Left hindlimb (tissue), 1 donor: ENCODE measurements at regions not wholly inside any gene's neighbourhood (a gene's known extent, or its start where the extent isn't known, plus 50 kb on each side); places are given as distances from the start of the nearest gene placed in this dataset.
"Not testable (repeated sequence)": the region's sequence is repeated elsewhere in the genome, so short reads cannot be mapped to it uniquely, and the experiment has no call there.

Experiments used
- DNase-seq: peaks from one replicate; pipeline ENCODE4 v3.0.0-alpha.2; 2018

- no peak for DNase-seq
Observed at GRCh38 chr3:145094355-145094941, 1066.5 kb downstream of the PLOD2 start.

GRCh38 chr3:145111141-145111540 lies 1049.8 kb downstream of the PLOD2 start:
- not testable (repeated sequence) for DNase-seq

- DNase-seq: no peak
Observed at GRCh38 chr3:145116769-145117168, 1044.2 kb downstream of the PLOD2 start.

DNA sequence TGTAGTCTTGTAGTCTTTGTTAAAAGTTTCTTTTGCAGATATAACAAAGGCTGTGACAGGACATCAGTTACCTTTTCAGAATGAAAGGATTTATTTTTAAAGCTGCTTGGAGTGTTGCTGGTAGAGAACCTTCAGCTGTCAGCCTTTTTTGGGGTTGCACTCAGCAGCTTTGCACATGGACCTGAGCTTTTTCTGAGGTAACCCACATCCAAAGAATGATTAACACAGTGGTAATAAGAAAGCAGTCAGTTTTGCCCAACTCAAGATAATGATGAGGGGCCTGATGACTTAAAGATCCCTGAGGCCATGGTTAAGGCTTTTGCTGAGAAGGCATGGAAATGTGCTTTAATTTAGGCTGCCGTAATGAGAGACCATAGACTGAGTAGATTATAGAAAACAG lies 1042.7 kb downstream of the PLOD2 start:
- DNase-seq: no peak

- DNase-seq: no peak
Observed at GRCh38 chr3:145124900-145125678, 1035.9 kb downstream of the PLOD2 start.

- no peak for DNase-seq
Observed at GRCh38 chr3:145133281-145133680, 1027.7 kb downstream of the PLOD2 start.

GRCh38 chr3:145134738-145135137 lies 1026.2 kb downstream of the PLOD2 start:
- DNase-seq: no peak

GRCh38 chr3:145144361-145144760 lies 1016.6 kb downstream of the PLOD2 start:
- no peak for DNase-seq

DNA sequence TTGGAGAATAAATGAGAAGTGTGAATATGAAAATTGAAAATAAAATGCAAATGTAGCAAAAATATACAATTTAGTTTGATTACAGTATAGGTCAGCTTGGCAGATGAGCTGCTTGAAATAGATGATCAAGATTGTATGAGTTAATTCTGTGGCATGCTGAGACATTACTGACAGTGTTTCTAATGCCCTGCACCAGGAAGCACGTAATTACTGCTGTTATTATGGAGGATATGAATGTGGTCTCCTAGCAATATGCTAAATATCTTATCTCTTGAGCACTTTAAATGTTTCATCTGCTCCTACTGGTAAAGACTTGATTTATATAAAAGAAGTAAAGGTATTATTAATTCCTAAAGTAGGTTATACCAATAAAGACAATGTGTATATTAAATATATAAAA lies 1015.5 kb downstream of the PLOD2 start:
- no peak for DNase-seq

GRCh38 chr3:145159640-145160039 lies 1001.3 kb downstream of the PLOD2 start:
- DNase-seq: no peak

- DNase-seq: no peak
Observed at GRCh38 chr3:145170121-145170520, 990.9 kb downstream of the PLOD2 start.

DNA sequence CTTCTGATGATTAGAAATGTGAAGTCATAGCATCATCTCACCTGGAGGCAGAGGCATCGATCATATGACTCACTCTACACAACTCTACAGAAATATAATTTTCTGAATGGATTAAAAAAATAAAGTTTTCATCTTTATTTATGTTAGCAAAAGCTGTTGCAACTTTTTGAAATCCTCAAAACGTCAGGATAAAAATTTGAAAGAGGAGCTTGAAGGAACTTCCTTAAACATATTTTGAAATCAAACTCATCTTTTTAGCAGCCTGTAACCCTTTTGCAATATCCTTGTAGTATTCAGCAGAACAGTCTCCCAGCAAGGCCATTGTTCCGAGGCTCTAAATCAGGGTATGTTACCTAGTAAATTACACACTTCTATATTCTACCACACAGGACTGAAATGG lies 985.4 kb downstream of the PLOD2 start:
- DNase-seq: no peak

DNA sequence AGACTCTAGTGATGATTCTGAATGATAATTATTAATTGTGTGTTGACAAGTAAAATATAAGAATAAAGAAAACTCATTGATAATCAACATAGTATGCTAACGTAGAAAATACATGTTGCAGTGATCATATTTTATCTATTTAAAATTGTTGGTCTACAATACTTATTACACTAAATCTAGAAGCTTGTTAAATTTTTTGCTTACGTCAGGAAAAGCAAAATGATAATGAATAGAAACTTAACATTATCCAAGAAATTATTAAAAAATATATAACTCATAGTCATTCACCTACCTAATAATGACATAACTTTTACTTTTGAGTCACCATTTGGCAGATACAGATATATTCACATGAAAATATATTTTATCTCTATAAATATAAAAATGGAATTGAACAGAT lies 984.1 kb downstream of the PLOD2 start:
- no peak for DNase-seq

DNA sequence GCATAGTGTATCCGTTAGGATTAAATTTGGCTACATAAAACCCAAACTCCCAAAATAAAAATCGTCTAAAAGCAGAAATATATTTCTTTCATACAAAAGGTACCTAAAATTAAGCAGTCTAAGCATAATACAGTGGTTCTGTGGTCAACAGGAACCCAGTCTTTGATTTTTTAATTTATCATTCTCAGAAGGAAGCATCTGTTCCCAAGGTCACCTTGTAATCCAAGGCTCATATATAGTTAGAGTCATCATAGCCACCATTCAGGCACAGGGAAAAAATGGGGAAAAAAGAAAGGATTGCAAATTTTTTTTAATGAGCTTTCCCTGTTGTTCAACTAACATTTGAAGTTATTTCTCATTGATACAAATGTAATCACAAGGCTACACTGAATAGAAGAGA lies 983.2 kb downstream of the PLOD2 start:
- no peak for DNase-seq

DNA sequence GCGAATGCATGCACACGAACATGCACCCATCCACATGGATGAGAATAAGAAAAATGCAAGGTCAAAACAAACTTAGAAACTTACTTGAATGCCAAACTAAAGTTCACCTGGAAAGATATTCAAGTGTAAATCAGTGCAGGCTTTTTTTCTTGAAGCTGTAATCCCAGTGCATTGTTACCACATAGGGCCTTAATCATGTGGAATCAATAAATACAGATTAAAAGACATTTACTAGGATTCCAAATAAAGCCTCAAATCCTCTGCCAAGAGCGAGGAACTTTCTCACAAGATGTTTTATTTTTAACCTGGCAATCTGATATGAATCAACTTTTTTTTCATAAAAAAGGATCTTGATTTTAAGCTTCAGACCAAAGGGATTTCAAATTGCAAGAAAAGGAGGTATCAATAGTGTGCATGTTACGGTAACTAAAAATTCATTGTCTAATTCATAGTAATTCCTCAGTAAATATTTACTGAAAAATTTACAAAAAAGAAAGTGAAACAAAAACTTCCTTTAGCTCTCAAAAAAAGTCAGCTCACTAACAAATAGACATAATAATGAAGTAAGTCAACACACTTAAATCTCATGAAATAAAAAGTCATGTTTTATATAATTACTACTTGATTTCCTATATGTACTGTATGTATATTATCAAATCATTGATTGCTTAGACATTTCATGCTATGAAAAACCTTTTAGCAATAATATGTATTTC lies 978.6 kb downstream of the PLOD2 start:
- no peak for DNase-seq

DNA sequence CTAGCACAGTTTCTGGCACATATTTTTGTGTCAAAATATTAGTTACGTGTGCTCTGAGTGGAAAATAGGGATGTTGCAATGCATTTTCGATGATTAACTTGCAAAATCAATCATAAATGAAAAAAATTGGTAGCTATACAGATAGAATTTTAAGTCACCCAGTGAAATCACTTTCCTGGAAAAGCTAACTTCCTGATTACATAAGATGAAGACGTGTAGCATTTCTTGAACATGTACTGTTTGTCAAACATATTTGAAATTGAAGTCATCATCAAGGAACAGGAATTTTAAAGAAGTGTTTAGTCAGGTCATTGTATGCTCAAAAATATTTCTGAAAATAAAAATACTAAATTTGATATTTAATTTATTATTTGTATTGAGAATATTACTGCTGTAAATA lies 977.7 kb downstream of the PLOD2 start:
- DNase-seq: no peak

DNA sequence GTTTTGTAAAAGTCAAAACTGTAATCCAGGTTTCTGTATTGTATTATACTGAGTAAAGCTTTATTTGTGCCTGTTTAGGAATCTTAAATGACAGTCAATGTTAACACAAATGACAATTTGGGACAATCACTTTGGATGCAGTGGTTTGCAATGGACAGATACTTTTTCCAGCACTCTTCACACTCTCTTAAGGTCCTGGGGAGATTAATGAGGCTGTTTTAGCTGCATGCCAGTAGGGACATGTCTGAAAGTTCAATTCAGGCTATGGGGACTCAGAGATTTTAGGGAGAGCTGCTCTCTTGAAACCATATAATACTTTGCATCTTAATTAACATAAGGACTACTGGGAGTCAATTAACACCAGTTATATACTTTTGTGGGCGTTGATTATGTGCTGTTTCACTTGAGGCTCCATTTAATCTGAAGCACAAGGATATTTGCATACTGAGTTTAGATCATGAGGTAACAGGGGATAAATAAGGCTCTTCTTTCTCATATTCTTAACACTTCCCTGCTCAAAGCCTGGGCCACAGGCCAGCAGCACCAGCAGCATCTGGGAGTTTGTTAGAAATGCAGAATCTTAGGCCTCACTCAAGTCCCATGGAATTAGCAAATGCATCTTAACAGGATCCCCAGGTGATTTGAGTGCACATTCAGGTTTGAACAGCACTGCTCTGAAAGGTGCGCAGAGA lies 972.8 kb downstream of the PLOD2 start:
- no peak for DNase-seq

GRCh38 chr3:145190138-145190537 lies 970.8 kb downstream of the PLOD2 start:
- no peak for DNase-seq

DNA sequence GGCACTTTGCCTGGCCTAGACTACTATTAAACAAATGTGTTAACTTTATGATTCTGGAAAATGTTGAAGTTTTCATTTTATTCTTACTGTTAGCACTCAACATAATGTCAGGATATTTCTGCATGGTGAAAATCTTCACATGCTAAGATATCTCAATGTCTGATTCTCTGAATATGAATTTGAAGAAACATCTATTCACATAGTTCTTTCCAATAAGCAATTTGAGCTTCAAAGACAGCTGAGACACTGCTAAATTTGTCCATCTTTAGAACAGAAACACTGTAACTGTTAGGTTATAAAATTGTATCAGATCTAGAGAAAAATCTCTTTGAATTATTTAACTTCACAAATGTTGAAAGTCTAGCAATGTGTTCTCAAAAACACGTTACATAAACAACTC lies 970.2 kb downstream of the PLOD2 start:
- DNase-seq: no peak

DNA sequence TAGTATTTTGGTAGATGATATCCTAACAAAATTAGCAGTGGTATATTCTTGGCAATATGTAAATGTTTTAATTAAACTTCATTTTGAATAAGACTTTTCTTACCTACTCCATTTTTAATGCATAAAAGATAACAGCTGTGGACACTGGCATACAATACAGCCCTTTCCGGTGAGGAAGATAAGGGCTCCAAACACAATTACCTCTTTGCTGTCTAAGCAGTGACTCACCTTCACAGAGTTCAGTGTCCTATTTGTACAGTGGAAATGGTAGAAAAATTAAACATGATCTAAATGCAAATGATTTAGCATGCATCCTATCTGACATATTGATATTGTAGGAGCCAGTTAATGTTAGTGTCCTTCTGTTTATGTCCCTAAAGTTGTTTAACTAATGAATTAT lies 969.4 kb downstream of the PLOD2 start:
- DNase-seq: no peak

DNA sequence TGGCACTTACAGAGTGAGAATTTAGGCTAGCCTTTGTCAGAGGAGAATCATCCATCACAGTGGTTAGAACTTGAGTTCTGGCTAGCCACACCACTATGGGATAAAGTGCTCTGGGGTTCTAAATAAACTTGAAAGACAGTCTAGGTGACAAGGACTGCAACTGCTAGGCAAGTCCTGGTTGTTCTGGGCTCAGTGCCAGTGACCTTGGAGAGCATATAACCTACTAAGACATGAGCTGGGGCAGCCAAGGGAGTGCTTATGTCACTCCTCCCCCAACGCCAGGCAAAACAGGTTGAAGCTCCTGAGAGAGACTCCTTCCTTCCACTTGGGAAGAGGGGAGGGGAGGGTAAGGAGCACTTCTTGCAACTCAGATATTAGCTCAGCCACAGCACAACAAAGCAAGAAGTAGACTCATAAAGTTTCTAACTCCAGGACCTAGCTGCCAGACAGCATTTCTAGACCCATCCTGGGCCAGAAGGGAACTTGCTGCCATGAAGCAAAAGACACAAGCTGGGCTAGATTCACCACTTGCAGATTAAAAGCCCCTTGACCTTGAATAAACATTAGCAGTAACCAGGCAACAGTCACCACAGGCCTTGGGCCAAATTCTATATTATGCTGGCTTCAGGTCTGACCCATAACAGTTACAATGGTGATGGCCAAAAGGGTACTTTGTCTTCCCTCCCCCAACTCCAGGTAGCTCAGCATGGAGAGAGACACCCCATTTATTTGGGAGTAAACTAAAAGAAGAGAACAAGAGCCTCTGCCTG lies 963.7 kb downstream of the PLOD2 start:
- DNase-seq: no peak

DNA sequence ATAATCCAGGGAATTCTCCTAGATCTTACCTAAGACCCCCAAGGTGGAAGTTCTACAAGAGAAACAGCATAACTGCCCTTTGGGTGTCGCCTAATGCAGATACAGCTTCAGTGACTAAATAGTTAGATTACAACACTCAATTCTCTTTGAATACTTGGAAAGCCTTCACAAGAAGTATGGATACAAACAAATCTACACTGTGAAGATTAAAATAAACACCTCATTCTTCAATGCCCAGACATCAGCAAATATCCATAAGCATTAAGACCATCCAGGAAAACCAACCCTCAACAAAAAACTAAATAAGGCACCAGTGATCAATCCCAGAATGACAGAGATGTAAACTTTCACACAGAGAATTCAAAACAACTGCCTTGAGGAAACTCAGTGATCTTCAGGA lies 963.2 kb downstream of the PLOD2 start:
- no peak for DNase-seq

- DNase-seq: no peak
Observed at GRCh38 chr3:145209561-145209960, 951.4 kb downstream of the PLOD2 start.
